RKO (cell line): ENCODE measurements at regions not wholly inside any gene's neighbourhood (a gene's known extent, or its start where the extent isn't known, plus 50 kb on each side); places are given as distances from the start of the nearest gene placed in this dataset.
A peak's percentile ranks its signal among the peaks of the same experiment; 100 is the strongest.

Source experiments
- DNase-seq: peaks from one replicate; pipeline ENCODE4 v3.0.0-alpha.2; 2016; ENCODE audit warnings: low spot score

GRCh38 chr4:32735856-32736590 is 2015.9 kb downstream of the PCDH7 start:
- DNase-seq = no peak

GRCh38 chr4:32744211-32744610 is 2024.0 kb downstream of the PCDH7 start:
- DNase-seq = no peak

GRCh38 chr4:32745351-32745750 is 2025.2 kb downstream of the PCDH7 start:
- DNase-seq = no peak

- DNase-seq = no peak
Observed at GRCh38 chr4:32748061-32748460, 2027.9 kb downstream of the PCDH7 start.

GRCh38 chr4:32748498-32748897 is 2028.3 kb downstream of the PCDH7 start:
- peak; percentile 1 for DNase-seq

GRCh38 chr4:32752962-32753361 is 2032.8 kb downstream of the PCDH7 start:
- no peak for DNase-seq

- no peak for DNase-seq
Observed at GRCh38 chr4:32768664-32769389, 2048.7 kb downstream of the PCDH7 start.

GRCh38 chr4:32771491-32771890 is 2051.3 kb downstream of the PCDH7 start:
- DNase-seq = no peak

GRCh38 chr4:32775049-32775448 is 2054.9 kb downstream of the PCDH7 start:
- peak; percentile 62 for DNase-seq

- DNase-seq = no peak
Observed at GRCh38 chr4:32776435-32777203, 2056.4 kb downstream of the PCDH7 start.

- DNase-seq = no peak
Observed at GRCh38 chr4:32778025-32778424, 2057.9 kb downstream of the PCDH7 start.

- no peak for DNase-seq
Observed at GRCh38 chr4:32778938-32779337, 2058.8 kb downstream of the PCDH7 start.

GRCh38 chr4:32789026-32789608 is 2068.9 kb downstream of the PCDH7 start:
- peak; percentile 12 for DNase-seq

- DNase-seq = no peak
Observed at GRCh38 chr4:32790803-32791202, 2070.6 kb downstream of the PCDH7 start.

- DNase-seq = no peak
Observed at GRCh38 chr4:32798471-32799159, 2078.4 kb downstream of the PCDH7 start.

- DNase-seq = no peak
Observed at GRCh38 chr4:32824336-32824735, 2104.2 kb downstream of the PCDH7 start.

GRCh38 chr4:32826169-32826568 is 2106.0 kb downstream of the PCDH7 start:
- peak; percentile 55 for DNase-seq

- DNase-seq = no peak
Observed at GRCh38 chr4:32830160-32830559, 2110.0 kb downstream of the PCDH7 start.

- no peak for DNase-seq
Observed at GRCh38 chr4:32831104-32831503, 2110.9 kb downstream of the PCDH7 start.

GRCh38 chr4:32840461-32841189 is 2120.5 kb downstream of the PCDH7 start:
- no peak for DNase-seq

- DNase-seq = no peak
Observed at GRCh38 chr4:32841217-32841616, 2121.0 kb downstream of the PCDH7 start.
